Esophagus muscularis mucosa (tissue), 4 donors: ENCODE measurements at regions not wholly inside any gene's neighbourhood (a gene's known extent, or its start where the extent isn't known, plus 50 kb on each side); places are given as distances from the start of the nearest gene placed in this dataset.

Source experiments
- DNase-seq: peaks from one replicate; pipeline ENCODE4 v3.0.0-alpha.2; 2017; ENCODE audit errors: extremely low spot score
- H3K27ac ChIP-seq, 4 donors: fragments of 200-600 bp; sonication (generic); replicated peaks in 1 of 4; 1 replicate in 3 of 4; 2 replicates in 1 of 4; pipeline ENCODE4 v1.5.1; 2016 to 2019; ENCODE audit warnings: mild to moderate bottlenecking in 1 of 4
- H3K27me3 ChIP-seq, 4 donors: fragments of 200-600 bp; sonication (generic); one replicate each; pipeline versions ENCODE4 v1.5.1 to v1.6.0; 2016 to 2019
- H3K36me3 ChIP-seq, 4 donors: fragments of 200-600 bp; sonication (generic); one replicate each; pipeline ENCODE4 v1.5.1; 2016 to 2019
- H3K4me1 ChIP-seq, 4 donors: fragments of 200-600 bp; sonication (generic); one replicate each; pipeline ENCODE4 v1.5.1; 2016 to 2019
- H3K4me3 ChIP-seq, 4 donors: fragments of 200-600 bp; sonication (generic); 1 replicate in 2 of 4; 2 replicates in 2 of 4; pipeline ENCODE4 v1.5.1; 2016 to 2019; ENCODE audit warnings: mild to moderate bottlenecking in 4 of 4, moderate library complexity in 1 of 4
- H3K9me3 ChIP-seq, 4 donors: fragments of 200-600 bp; sonication (generic); 1 replicate in 3 of 4; 2 replicates in 1 of 4; pipeline ENCODE4 v1.5.1; 2016 to 2019
- CTCF ChIP-seq, 3 experiments: fragments of 200-600 bp in 2 of 3; fragments of 450-650 bp in 1 of 3; sonication (generic) in 2 of 3; IDR thresholded peaks; one replicate each; pipeline ENCODE4 v1.5.1; 2017 to 2019; ENCODE audit warnings: antibody characterized with exemption in 3 of 3, mild to moderate bottlenecking in 2 of 3, moderate library complexity in 1 of 3
- EP300 ChIP-seq: sonication (generic); formaldehyde crosslinking; IDR thresholded peaks from one replicate; pipeline ENCODE4 v1.6.1; 2017; ENCODE audit warnings: antibody characterized with exemption
- POLR2A ChIP-seq: fragments of 450-650 bp; IDR thresholded peaks from one replicate; pipeline ENCODE4 v1.6.1; 2017; ENCODE audit warnings: antibody characterized with exemption, moderate library complexity, mild to moderate bottlenecking, low read depth
- POLR2AphosphoS5 ChIP-seq, 2 donors: sonication (generic); formaldehyde crosslinking; IDR thresholded peaks; one replicate each; pipeline ENCODE4 v1.6.1; 2017; ENCODE audit warnings: antibody characterized with exemption in 2 of 2
- WGBS: methylation state at CpG from one replicate; pipeline ENCODE4 v1.1.5; 2018; 5-methylcytosine and 5-hydroxymethylcytosine counted together
- intact Hi-C: fragments of 100-400 bp; cut with DNase I; formaldehyde crosslinking; loops from one replicate; pipeline ENCODE4 v1.15.1; 2023

DNA sequence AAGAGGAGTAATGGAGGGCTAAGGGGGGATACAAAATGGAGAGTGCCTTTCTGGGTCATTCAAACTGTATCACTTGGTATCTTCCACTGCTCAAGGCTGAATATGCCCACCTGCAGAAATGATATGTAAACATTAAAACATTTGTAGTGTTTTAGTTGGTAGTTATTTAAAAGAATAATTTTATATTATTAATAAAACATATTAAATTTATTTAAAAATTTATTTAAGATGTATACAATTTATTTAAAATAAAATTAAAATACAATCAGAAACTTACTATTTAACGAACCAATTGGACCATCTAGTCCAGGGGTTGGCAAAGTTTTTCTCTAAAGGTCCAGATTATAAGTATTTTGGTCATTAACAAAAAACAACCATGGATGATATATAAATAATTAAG is 308.5 kb downstream of the PLK2 start:
- H3K27ac ChIP-seq, result no peak overlapping the region
- H3K27me3 ChIP-seq, result no peaks in the 10 kb centered on the region
- intact Hi-C loops, result no loop called here
- H3K4me3 ChIP-seq, result no peak overlapping the region
- no peaks in the 10 kb centered on the region for H3K36me3 ChIP-seq
- TF ChIP-seq CTCF (IDR thresholded peaks at IDR 0.05) (no peak), EP300 (no peak), POLR2A (no peak), POLR2AphosphoS5 (IDR thresholded peaks at IDR 0.05) (no peak)
- no peaks in the 10 kb centered on the region for H3K4me1 ChIP-seq
- 91% methylated on average over 1 of the region's 1 CpG for WGBS
- no peaks in the 10 kb centered on the region for H3K9me3 ChIP-seq
- no peak for DNase-seq

- Histone ChIP-seq H3K4me3 (no peak overlapping the region), H3K4me1 (no peaks in the 10 kb centered on the region), H3K27ac (no peak overlapping the region), H3K36me3 (no peaks in the 10 kb centered on the region), H3K9me3 (no peaks in the 10 kb centered on the region), H3K27me3 (no peaks in the 10 kb centered on the region)
- no peak for DNase-seq
- intact Hi-C loops, result no loop called here
- WGBS, result 90% methylated on average over 2 of the region's 2 CpGs
- TF ChIP-seq EP300 (no peak), POLR2A (no peak), POLR2AphosphoS5 (IDR thresholded peaks at IDR 0.05) (no peak), CTCF (IDR thresholded peaks at IDR 0.05) (no peak)
Observed at GRCh38 chr5:58150926-58151325, 309.0 kb downstream of the PLK2 start.

GRCh38 chr5:58149746-58150145 is 310.1 kb downstream of the PLK2 start:
- Histone ChIP-seq H3K36me3 (no peaks in the 10 kb centered on the region), H3K27me3 (no peaks in the 10 kb centered on the region), H3K4me1 (no peaks in the 10 kb centered on the region), H3K4me3 (no peak overlapping the region), H3K9me3 (no peaks in the 10 kb centered on the region), H3K27ac (no peak overlapping the region)
- intact Hi-C loops, result no loop called here
- TF ChIP-seq EP300 (no peak), POLR2AphosphoS5 (IDR thresholded peaks at IDR 0.05) (no peak)
- 88% methylated on average over 4 of the region's 4 CpGs for WGBS
- no peak for DNase-seq

GRCh38 chr5:58149345-58149744 is 310.5 kb downstream of the PLK2 start:
- H3K4me3 ChIP-seq, result no peak overlapping the region
- WGBS, result 89% methylated on average over 3 of the region's 3 CpGs
- no peak for DNase-seq
- H3K36me3 ChIP-seq, result no peaks in the 10 kb centered on the region
- H3K4me1 ChIP-seq, result no peaks in the 10 kb centered on the region
- no peak overlapping the region for H3K27ac ChIP-seq
- TF ChIP-seq EP300, result no peak
- TF ChIP-seq CTCF (IDR thresholded peaks at IDR 0.05), result no peak
- TF ChIP-seq POLR2AphosphoS5 (IDR thresholded peaks at IDR 0.05), result no peak
- TF ChIP-seq POLR2A, result no peak
- intact Hi-C loops, result no loop called here
- no peaks in the 10 kb centered on the region for H3K9me3 ChIP-seq
- H3K27me3 ChIP-seq, result no peaks in the 10 kb centered on the region

- Histone ChIP-seq H3K27me3 (no peaks in the 10 kb centered on the region), H3K9me3 (no peaks in the 10 kb centered on the region), H3K36me3 (no peaks in the 10 kb centered on the region), H3K4me1 (no peaks in the 10 kb centered on the region), H3K4me3 (no peak overlapping the region), H3K27ac (no peak overlapping the region)
- intact Hi-C loops, result no loop called here
- no peak for TF ChIP-seq POLR2A
- TF ChIP-seq EP300, result no peak
- TF ChIP-seq POLR2AphosphoS5 (IDR thresholded peaks at IDR 0.05), result no peak
- TF ChIP-seq CTCF (IDR thresholded peaks at IDR 0.05), result no peak
- DNase-seq, result no peak
Observed at GRCh38 chr5:58148254-58148775, 311.6 kb downstream of the PLK2 start.
